MM.1S (cell line): ENCODE measurements at regions not wholly inside any gene's neighbourhood (a gene's known extent, or its start where the extent isn't known, plus 50 kb on each side); places are given as distances from the start of the nearest gene placed in this dataset.

Source experiments
- DNase-seq: peaks from one replicate; pipeline ENCODE4 v3.0.0-alpha.2; 2015
- H2AFZ ChIP-seq: fragments of 300-600 bp; sonication (generic); 2 replicates; pipeline ENCODE4 v1.6.0; 2016; ENCODE audit warnings: antibody characterized with exemption, low read length
- H3F3A ChIP-seq: fragments of 300-600 bp; sonication (generic); 2 replicates; pipeline ENCODE4 v1.6.1; 2016; ENCODE audit warnings: mild to moderate bottlenecking, antibody characterized with exemption, low read length, moderate library complexity, mixed read lengths; ENCODE audit not compliant: insufficient read depth
- H3K27ac ChIP-seq: fragments of 300-600 bp; sonication (generic); 2 replicates; pipeline ENCODE4 v1.5.1; 2016; ENCODE audit warnings: mild to moderate bottlenecking, low read length
- H3K27me3 ChIP-seq: fragments of 300-600 bp; sonication (generic); replicated peaks from 2 replicates; pipeline ENCODE4 v1.6.0; 2016; ENCODE audit warnings: low read length; ENCODE audit not compliant: insufficient read depth
- H3K36me3 ChIP-seq: fragments of 300-600 bp; sonication (generic); replicated peaks from 2 replicates; pipeline ENCODE4 v1.6.1; 2016; ENCODE audit warnings: mild to moderate bottlenecking, low read length, mixed read lengths; ENCODE audit not compliant: insufficient read depth
- H3K4me1 ChIP-seq: fragments of 300-600 bp; sonication (generic); 2 replicates; pipeline ENCODE4 v1.6.1; 2016; ENCODE audit warnings: low read length, mixed read lengths
- H3K4me2 ChIP-seq: fragments of 300-600 bp; sonication (generic); 2 replicates; pipeline ENCODE4 v1.6.0; 2016; ENCODE audit warnings: low read depth, low read length
- H3K4me3 ChIP-seq: fragments of 300-600 bp; sonication (generic); 2 replicates; pipeline ENCODE4 v1.5.1; 2016; ENCODE audit warnings: low read length, mixed read lengths
- H3K79me2 ChIP-seq: fragments of 300-600 bp; sonication (generic); 2 replicates; pipeline ENCODE4 v1.6.1; 2016; ENCODE audit warnings: mixed run types, low read length, mixed read lengths
- H3K9ac ChIP-seq: fragments of 300-600 bp; sonication (generic); 2 replicates; pipeline ENCODE4 v1.6.1; 2016; ENCODE audit warnings: low read length, mixed read lengths
- H3K9me2 ChIP-seq: fragments of 300-600 bp; sonication (generic); replicated peaks from 2 replicates; pipeline ENCODE4 v1.6.1; 2016; ENCODE audit warnings: mild to moderate bottlenecking, low read length, mixed read lengths; ENCODE audit not compliant: insufficient read depth
- H3K9me3 ChIP-seq: fragments of 300-600 bp; sonication (generic); replicated peaks from 2 replicates; pipeline ENCODE4 v1.6.1; 2016; ENCODE audit warnings: mild to moderate bottlenecking, low read length, mixed read lengths; ENCODE audit not compliant: insufficient read depth
- H4K20me1 ChIP-seq: fragments of 300-600 bp; sonication (generic); 2 replicates; pipeline ENCODE4 v1.6.1; 2016; ENCODE audit warnings: mild to moderate bottlenecking, low read length, moderate library complexity, mixed read lengths; ENCODE audit not compliant: insufficient read depth
- EZH2 ChIP-seq: fragments of 300-600 bp; sonication (generic); optimal IDR thresholded peaks from 2 replicates; pipeline ENCODE3; 2017; ENCODE audit warnings: low read depth, mild to moderate bottlenecking, antibody characterized with exemption, low read length, mixed read lengths
- EZH2phosphoT487 ChIP-seq: fragments of 300-600 bp; sonication (generic); IDR thresholded peaks from 2 replicates; pipeline ENCODE4 v1.6.1; 2018; ENCODE audit warnings: antibody characterized with exemption, low read length
- TF ChIP-seq, protein P1 (sequence below): fragments of 300-600 bp; sonication (generic); IDR thresholded peaks from 2 replicates; pipeline ENCODE4 v1.5.1; 2016; ENCODE audit warnings: antibody characterized with exemption, low read length, mixed read lengths

DNA sequence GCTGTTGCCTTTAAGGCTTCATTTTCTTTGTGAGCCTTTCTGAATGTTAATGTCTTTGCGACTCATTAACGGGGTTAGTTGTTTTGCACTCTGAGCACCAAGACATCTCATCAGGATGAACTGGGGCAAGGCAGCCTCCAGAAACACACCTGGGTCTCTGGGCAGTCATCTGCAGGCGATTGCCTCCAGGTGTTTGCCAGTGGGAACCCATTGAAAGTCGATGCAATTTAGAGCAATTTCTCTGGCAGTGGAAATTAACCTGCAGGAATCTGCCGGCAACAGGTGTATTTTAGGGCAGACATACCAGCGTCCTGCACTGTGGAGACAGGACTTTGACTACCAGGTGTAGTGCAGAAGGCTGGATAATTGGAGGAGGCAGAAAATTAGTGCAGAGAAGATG, 661.0 kb upstream of the PTBP2 start:
- TF ChIP-seq EZH2phosphoT487 (no peak), EZH2 (no peak)
- TF ChIP-seq, protein P1, sequence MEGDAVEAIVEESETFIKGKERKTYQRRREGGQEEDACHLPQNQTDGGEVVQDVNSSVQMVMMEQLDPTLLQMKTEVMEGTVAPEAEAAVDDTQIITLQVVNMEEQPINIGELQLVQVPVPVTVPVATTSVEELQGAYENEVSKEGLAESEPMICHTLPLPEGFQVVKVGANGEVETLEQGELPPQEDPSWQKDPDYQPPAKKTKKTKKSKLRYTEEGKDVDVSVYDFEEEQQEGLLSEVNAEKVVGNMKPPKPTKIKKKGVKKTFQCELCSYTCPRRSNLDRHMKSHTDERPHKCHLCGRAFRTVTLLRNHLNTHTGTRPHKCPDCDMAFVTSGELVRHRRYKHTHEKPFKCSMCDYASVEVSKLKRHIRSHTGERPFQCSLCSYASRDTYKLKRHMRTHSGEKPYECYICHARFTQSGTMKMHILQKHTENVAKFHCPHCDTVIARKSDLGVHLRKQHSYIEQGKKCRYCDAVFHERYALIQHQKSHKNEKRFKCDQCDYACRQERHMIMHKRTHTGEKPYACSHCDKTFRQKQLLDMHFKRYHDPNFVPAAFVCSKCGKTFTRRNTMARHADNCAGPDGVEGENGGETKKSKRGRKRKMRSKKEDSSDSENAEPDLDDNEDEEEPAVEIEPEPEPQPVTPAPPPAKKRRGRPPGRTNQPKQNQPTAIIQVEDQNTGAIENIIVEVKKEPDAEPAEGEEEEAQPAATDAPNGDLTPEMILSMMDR: no peak
- no peaks in the 10 kb centered on the region for H3K27me3 ChIP-seq
- no peak overlapping the region for H3K4me2 ChIP-seq
- H3F3A ChIP-seq: no peaks in the 10 kb centered on the region
- H3K9ac ChIP-seq: no peak overlapping the region
- no peak overlapping the region for H3K27ac ChIP-seq
- H2AFZ ChIP-seq: no peak overlapping the region
- no peaks in the 10 kb centered on the region for H3K36me3 ChIP-seq
- H3K4me3 ChIP-seq: no peak overlapping the region
- no peaks in the 10 kb centered on the region for H3K79me2 ChIP-seq
- H3K4me1 ChIP-seq: no peaks in the 10 kb centered on the region
- H3K9me2 ChIP-seq: no peaks in the 10 kb centered on the region
- no peaks in the 10 kb centered on the region for H3K9me3 ChIP-seq
- no peak for DNase-seq
- no peaks in the 10 kb centered on the region for H4K20me1 ChIP-seq

DNA sequence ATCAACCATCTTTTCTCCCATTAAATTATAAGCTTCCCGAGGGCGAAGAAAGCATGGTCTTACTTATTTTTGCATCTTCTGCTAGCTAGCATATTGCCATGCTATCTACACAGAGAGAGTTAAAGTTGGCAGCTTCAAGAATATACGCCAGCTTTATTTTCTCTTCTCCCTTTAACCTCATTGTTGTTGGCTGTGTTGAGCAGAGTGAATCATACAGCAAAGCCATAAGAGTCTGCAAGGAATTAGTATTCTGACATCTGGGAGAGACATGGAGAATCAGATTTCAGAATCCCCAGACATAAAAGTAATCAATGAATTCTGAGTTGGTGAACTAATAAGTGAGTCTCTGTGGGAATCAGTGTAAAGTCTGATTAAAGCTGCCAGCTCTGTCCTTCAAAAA, 649.6 kb upstream of the PTBP2 start:
- H3K9me3 ChIP-seq: no peaks in the 10 kb centered on the region
- no peaks in the 10 kb centered on the region for H3K27me3 ChIP-seq
- H4K20me1 ChIP-seq: no peaks in the 10 kb centered on the region
- H3K9ac ChIP-seq: no peak overlapping the region
- H3K36me3 ChIP-seq: no peaks in the 10 kb centered on the region
- H3K4me1 ChIP-seq: no peaks in the 10 kb centered on the region
- TF ChIP-seq, protein P1: no peak
- TF ChIP-seq EZH2phosphoT487 (no peak), EZH2 (no peak)
- H3K9me2 ChIP-seq: no peaks in the 10 kb centered on the region
- H3K27ac ChIP-seq: no peak overlapping the region
- no peaks in the 10 kb centered on the region for H3F3A ChIP-seq
- H3K79me2 ChIP-seq: no peaks in the 10 kb centered on the region
- no peak overlapping the region for H2AFZ ChIP-seq
- DNase-seq: no peak
- no peak overlapping the region for H3K4me3 ChIP-seq
- H3K4me2 ChIP-seq: no peak overlapping the region

DNA sequence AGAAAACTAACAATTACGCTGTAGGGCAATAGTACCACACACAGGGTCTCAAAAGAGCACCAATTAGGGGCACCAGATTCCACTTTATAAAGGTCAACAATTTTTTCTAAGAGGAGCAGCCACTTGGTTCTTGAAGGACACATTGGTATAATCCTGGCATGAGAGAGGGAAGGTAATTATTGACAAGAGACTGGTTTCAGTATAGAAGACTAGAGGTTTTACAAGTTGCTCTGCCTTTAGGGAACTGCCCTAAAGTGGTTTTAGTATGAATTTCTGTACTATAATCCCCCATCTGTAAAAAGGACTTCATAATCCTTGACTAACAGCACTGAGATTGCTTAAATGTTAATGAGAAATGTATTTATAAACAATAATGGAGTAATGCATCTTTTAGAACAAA, 648.5 kb upstream of the PTBP2 start:
- Histone ChIP-seq H3K79me2 (no peaks in the 10 kb centered on the region), H3K4me2 (no peak overlapping the region), H3K27me3 (no peaks in the 10 kb centered on the region), H2AFZ (no peak overlapping the region), H3K9me2 (no peaks in the 10 kb centered on the region), H3K9me3 (no peaks in the 10 kb centered on the region), H3K4me3 (no peak overlapping the region), H4K20me1 (no peaks in the 10 kb centered on the region), H3K27ac (no peak overlapping the region), H3F3A (no peaks in the 10 kb centered on the region), H3K4me1 (no peaks in the 10 kb centered on the region), H3K9ac (no peak overlapping the region), H3K36me3 (no peaks in the 10 kb centered on the region)
- DNase-seq: no peak
- TF ChIP-seq, protein P1: no peak
- TF ChIP-seq EZH2phosphoT487 (no peak), EZH2 (no peak)
